ENCODE measurements at regions not wholly inside any gene's neighbourhood (a gene's known extent, or its start where the extent isn't known, plus 50 kb on each side); places are given as distances from the start of the nearest gene placed in this dataset.
"Not testable (repeated sequence)": the region's sequence is repeated elsewhere in the genome, so short reads cannot be mapped to it uniquely, and the experiment has no call there.

DNA sequence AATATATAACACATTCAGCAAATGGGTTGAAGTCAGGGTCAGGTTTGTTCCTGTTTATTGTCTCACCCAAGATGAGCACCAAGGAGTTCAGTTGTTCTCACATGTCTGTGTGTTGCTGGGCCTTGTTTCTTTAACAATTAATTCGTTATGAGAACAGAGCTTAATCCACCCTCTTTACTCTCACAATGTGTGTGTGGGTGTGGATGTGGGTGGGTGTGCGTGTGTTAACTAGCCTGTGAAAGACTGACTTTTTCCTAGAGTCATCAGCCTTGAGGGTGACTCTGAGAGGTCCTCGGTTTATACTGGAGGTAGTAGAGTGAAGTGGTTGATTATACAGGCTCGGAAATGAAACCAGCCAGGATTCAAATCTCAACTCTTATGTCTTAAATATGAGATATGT lies 672.1 kb downstream of the MAFB start:
- intact Hi-C loops (cut with DNase I): no loop called here
- TF ChIP-seq CTCF (IDR thresholded peaks at IDR 0.05) (no peak), POLR2A (IDR thresholded peaks at IDR 0.05) (no peak)
- 61 to 75% methylated on average over 4 of the region's 4 CpGs for WGBS, 2 donors
- Histone ChIP-seq H3K4me3 (no peak overlapping the region), H3K36me3 (replicated peaks in 1 of 2; ENCODE audit: insufficient read depth in 1 of 2, low read depth in 2 of 2) (no peaks in the 10 kb centered on the region), H3K4me1 (no peaks in the 10 kb centered on the region), H3K27ac (no peak overlapping the region), H3K27me3 (no peaks in the 10 kb centered on the region), H3K9me3 (no peaks in the 10 kb centered on the region)
- DNase-seq: no peak
- ATAC-seq: no peak

GRCh38 chr20:40016392-40016791 lies 672.6 kb downstream of the MAFB start:
- Histone ChIP-seq H3K36me3 (replicated peaks in 1 of 2; ENCODE audit: insufficient read depth in 1 of 2, low read depth in 2 of 2) (no peaks in the 10 kb centered on the region), H3K9me3 (no peaks in the 10 kb centered on the region), H3K27me3 (no peaks in the 10 kb centered on the region), H3K27ac (no peak overlapping the region), H3K4me3 (no peak overlapping the region), H3K4me1 (no peaks in the 10 kb centered on the region)
- DNase-seq: no peak
- no peak for ATAC-seq
- 47 to 74% methylated on average over 1 of the region's 1 CpG for WGBS, 2 donors
- TF ChIP-seq POLR2A (IDR thresholded peaks at IDR 0.05): no peak
- TF ChIP-seq CTCF (IDR thresholded peaks at IDR 0.05): no peak
- intact Hi-C loops (cut with DNase I): no loop called here

DNA sequence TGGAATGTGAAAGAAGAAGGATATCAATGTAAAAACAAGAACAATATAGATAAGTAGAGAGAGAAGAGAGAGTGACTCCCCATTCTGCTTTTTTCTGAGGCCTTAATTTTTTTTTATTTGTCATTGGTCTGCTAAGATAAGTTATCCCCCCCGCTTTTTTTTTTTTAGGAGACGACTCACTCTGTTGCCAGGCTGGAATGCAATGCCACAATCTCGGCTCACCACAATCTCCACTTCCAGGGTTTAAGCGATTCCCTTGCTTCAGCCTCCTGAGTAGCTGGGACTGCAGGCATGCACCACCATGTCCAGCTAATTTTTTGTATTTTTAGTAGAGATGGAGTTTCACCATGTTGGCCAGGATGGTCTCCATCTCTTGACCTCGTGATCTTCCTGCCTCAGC lies 677.0 kb downstream of the MAFB start:
- H3K4me1 ChIP-seq; intact Hi-C loops (cut with DNase I); H3K27ac ChIP-seq; H3K9me3 ChIP-seq; H3K4me3 ChIP-seq; H3K36me3 ChIP-seq (replicated peaks in 1 of 2; ENCODE audit: insufficient read depth in 1 of 2, low read depth in 2 of 2); H3K27me3 ChIP-seq; DNase-seq; ATAC-seq: not testable (repeated sequence)
- 52 to 55% methylated on average over 5 of the region's 5 CpGs for WGBS, 2 donors

DNA sequence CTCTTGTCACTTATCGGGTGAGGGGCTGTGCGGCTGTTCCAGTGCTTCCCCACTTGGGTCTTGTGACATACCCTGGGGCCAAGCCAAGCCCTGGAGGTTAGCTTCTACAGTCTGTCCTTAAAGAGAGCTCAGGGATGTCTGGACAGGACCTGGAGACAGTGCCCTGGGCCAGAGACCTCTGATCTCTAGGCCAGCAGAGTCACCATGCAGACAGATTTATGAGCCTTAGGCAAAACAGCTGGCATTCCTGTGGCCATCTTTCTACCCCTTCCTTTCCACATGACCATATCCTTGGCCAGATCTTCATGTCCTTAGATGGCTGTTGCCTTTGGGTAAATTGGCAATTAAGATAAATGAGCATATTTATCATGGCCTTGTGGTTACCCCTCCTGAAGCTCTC lies 678.6 kb downstream of the MAFB start:
- intact Hi-C loops (cut with DNase I): no loop called here
- Histone ChIP-seq H3K9me3 (no peaks in the 10 kb centered on the region), H3K27ac (no peak overlapping the region), H3K27me3 (no peaks in the 10 kb centered on the region), H3K4me3 (no peak overlapping the region), H3K4me1 (no peaks in the 10 kb centered on the region), H3K36me3 (replicated peaks in 1 of 2; ENCODE audit: insufficient read depth in 1 of 2, low read depth in 2 of 2) (no peaks in the 10 kb centered on the region)
- no peak for TF ChIP-seq CTCF (IDR thresholded peaks at IDR 0.05)
- no peak for TF ChIP-seq POLR2A (IDR thresholded peaks at IDR 0.05)
- ATAC-seq (no peak), DNase-seq (no peak)
- WGBS, 2 donors: 46% methylated on average over 2 of the region's 2 CpGs; no CpG with 5 or more reads in 1 of the 2 donors

- no peaks in the 10 kb centered on the region for H3K27me3 ChIP-seq
- 50 to 66% methylated on average over 3 of the region's 3 CpGs for WGBS, 2 donors
- no peak for TF ChIP-seq CTCF (IDR thresholded peaks at IDR 0.05)
- TF ChIP-seq POLR2A (IDR thresholded peaks at IDR 0.05): no peak
- no peak for ATAC-seq
- intact Hi-C loops (cut with DNase I): no loop called here
- H3K36me3 ChIP-seq (replicated peaks in 1 of 2; ENCODE audit: insufficient read depth in 1 of 2, low read depth in 2 of 2): no peaks in the 10 kb centered on the region
- no peaks in the 10 kb centered on the region for H3K9me3 ChIP-seq
- no peak overlapping the region for H3K27ac ChIP-seq
- H3K4me1 ChIP-seq: no peaks in the 10 kb centered on the region
- no peak for DNase-seq
- no peak overlapping the region for H3K4me3 ChIP-seq
These were observed 679.5 kb downstream of the MAFB start for GRCh38 chr20:40009542-40009941.

Measured in body of pancreas (tissue), 4 donors.